HUES64 (cell line): ENCODE measurements at regions not wholly inside any gene's neighbourhood (a gene's known extent, or its start where the extent isn't known, plus 50 kb on each side); places are given as distances from the start of the nearest gene placed in this dataset.

Experiments
- H3K27ac ChIP-seq: 2 replicates; pipeline ENCODE4 v1.7.0; 2013; ENCODE audit warnings: low read depth, low read length, inconsistent platforms
- H3K27me3 ChIP-seq: 2 replicates; pipeline ENCODE4 v1.6.1; 2013; ENCODE audit warnings: mild to moderate bottlenecking, low read length; ENCODE audit not compliant: insufficient read depth
- H3K36me3 ChIP-seq: 2 replicates; pipeline ENCODE4 v1.6.1; 2013; ENCODE audit warnings: mild to moderate bottlenecking, low read length; ENCODE audit not compliant: insufficient read depth
- H3K4me1 ChIP-seq: 2 replicates; pipeline ENCODE4 v1.6.1; 2013; ENCODE audit warnings: mild to moderate bottlenecking, low read length, moderate library complexity; ENCODE audit not compliant: insufficient read depth
- H3K4me3 ChIP-seq: 2 replicates; pipeline ENCODE4 v1.5.1; 2013; ENCODE audit warnings: mild to moderate bottlenecking, low read length, moderate library complexity
- H3K9ac ChIP-seq: 2 replicates; pipeline ENCODE4 v1.6.1; 2013; ENCODE audit warnings: mild to moderate bottlenecking, low read depth, low read length
- H3K9me3 ChIP-seq: 2 replicates; pipeline ENCODE4 v1.6.1; 2013; ENCODE audit warnings: low read depth, low read length; ENCODE audit not compliant: insufficient read depth
- WGBS: fragments of 150-250, 120-280 bp; methylation state at CpG from one replicate; pipeline ENCODE4 v1.1.7; 2013; ENCODE audit warnings: missing lambda C conversion rate; 5-methylcytosine and 5-hydroxymethylcytosine counted together

GRCh38 chr13:109568339-109568818 lies 218.0 kb downstream of the IRS2 start:
- Histone ChIP-seq H3K36me3 (no peaks in the 10 kb centered on the region), H3K27me3 (no peaks in the 10 kb centered on the region), H3K4me3 (no peak overlapping the region), H3K4me1 (no peaks in the 10 kb centered on the region), H3K27ac (no peak overlapping the region), H3K9me3 (no peaks in the 10 kb centered on the region), H3K9ac (no peak overlapping the region)
- WGBS, result 92% methylated on average over 4 of the region's 4 CpGs

- Histone ChIP-seq H3K36me3 (no peaks in the 10 kb centered on the region), H3K9me3 (no peaks in the 10 kb centered on the region), H3K4me3 (no peak overlapping the region), H3K9ac (no peak overlapping the region), H3K27me3 (no peaks in the 10 kb centered on the region), H3K4me1 (no peaks in the 10 kb centered on the region), H3K27ac (no peak overlapping the region)
- 94% methylated on average over 2 of the region's 2 CpGs for WGBS
Observed at GRCh38 chr13:109567315-109567714, 219.1 kb downstream of the IRS2 start.

GRCh38 chr13:109565877-109566276 lies 220.5 kb downstream of the IRS2 start:
- Histone ChIP-seq H3K36me3 (no peaks in the 10 kb centered on the region), H3K27ac (no peak overlapping the region), H3K27me3 (no peaks in the 10 kb centered on the region), H3K9ac (no peak overlapping the region), H3K4me3 (no peak overlapping the region), H3K4me1 (no peaks in the 10 kb centered on the region), H3K9me3 (no peaks in the 10 kb centered on the region)
- 93% methylated on average over 7 of the region's 7 CpGs for WGBS

DNA sequence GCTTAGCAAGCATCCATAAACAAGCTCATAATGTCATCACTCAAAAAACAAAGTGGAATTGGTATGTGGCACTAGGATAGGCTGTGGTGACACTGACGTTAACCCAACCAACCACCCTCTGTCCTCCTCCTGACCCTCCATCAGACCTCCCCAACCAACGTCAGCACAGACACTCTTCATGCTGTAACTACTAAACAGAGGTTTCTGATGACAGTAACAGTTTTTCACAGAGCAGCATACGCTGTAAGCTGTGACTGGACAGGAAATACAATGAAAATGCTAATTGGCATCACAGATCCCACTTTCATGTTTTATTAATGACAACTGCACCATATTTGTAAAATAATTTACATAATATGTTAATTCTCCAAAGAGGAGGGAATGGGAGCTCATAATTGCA lies 238.0 kb downstream of the IRS2 start:
- Histone ChIP-seq H3K9ac (no peak overlapping the region), H3K27ac (no peak overlapping the region), H3K9me3 (no peaks in the 10 kb centered on the region), H3K4me3 (no peak overlapping the region), H3K27me3 (no peaks in the 10 kb centered on the region), H3K36me3 (no peaks in the 10 kb centered on the region), H3K4me1 (peaks cover 19% of the 10 kb centered on the region)
- WGBS, result 94% methylated on average over 3 of the region's 3 CpGs

GRCh38 chr13:109547942-109548341 lies 238.4 kb downstream of the IRS2 start:
- Histone ChIP-seq H3K27me3 (no peaks in the 10 kb centered on the region), H3K4me3 (no peak overlapping the region), H3K9ac (no peak overlapping the region), H3K9me3 (no peaks in the 10 kb centered on the region), H3K36me3 (no peaks in the 10 kb centered on the region), H3K4me1 (peaks cover 19% of the 10 kb centered on the region), H3K27ac (no peak overlapping the region)
- WGBS, result 93% methylated on average over 4 of the region's 5 CpGs

DNA sequence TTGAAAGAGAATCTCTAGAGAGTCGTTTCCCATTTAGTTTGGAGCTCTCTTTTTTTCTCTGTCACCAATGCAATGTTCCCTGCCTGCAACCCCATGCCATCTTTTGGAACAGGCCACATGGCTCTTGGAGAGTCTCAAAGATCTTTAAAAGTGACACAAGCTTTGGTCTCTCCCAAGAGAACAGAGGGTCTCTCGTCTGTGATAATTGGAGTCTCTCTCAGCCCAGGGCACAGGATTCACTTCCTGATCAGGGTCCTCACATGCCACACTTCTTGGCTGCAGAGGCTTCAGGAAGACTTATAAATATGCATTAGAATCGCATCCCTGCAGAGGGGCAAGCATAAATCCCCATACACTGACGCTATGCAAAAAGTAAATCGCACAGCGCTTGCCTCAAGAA lies 240.5 kb downstream of the IRS2 start:
- Histone ChIP-seq H3K4me3 (no peak overlapping the region), H3K9me3 (no peaks in the 10 kb centered on the region), H3K27me3 (no peaks in the 10 kb centered on the region), H3K4me1 (peaks cover 19% of the 10 kb centered on the region), H3K27ac (peak overlapping the region; percentile 25; the same call in 1 of the 2 replicates), H3K9ac (no peak overlapping the region), H3K36me3 (no peaks in the 10 kb centered on the region)
- 42% methylated on average over 6 of the region's 6 CpGs for WGBS

GRCh38 chr13:109541081-109541480 lies 245.3 kb downstream of the IRS2 start:
- Histone ChIP-seq H3K9ac (no peak overlapping the region), H3K27me3 (no peaks in the 10 kb centered on the region), H3K36me3 (no peaks in the 10 kb centered on the region), H3K9me3 (no peaks in the 10 kb centered on the region), H3K4me3 (no peak overlapping the region), H3K27ac (no peak overlapping the region), H3K4me1 (peaks cover 12% of the 10 kb centered on the region)
- 97% methylated on average over 2 of the region's 3 CpGs for WGBS

- H3K4me3 ChIP-seq, result no peak overlapping the region
- H3K27ac ChIP-seq, result no peak overlapping the region
- H3K27me3 ChIP-seq, result no peaks in the 10 kb centered on the region
- no peaks in the 10 kb centered on the region for H3K9me3 ChIP-seq
- H3K36me3 ChIP-seq, result no peaks in the 10 kb centered on the region
- H3K4me1 ChIP-seq, result no peaks in the 10 kb centered on the region
- H3K9ac ChIP-seq, result no peak overlapping the region
- 94% methylated on average over 12 of the region's 12 CpGs for WGBS
Observed at GRCh38 chr13:109537584-109537983, 248.8 kb downstream of the IRS2 start.

- Histone ChIP-seq H3K27ac (no peak overlapping the region), H3K4me1 (no peaks in the 10 kb centered on the region), H3K9me3 (no peaks in the 10 kb centered on the region), H3K36me3 (no peaks in the 10 kb centered on the region), H3K4me3 (no peak overlapping the region), H3K9ac (no peak overlapping the region), H3K27me3 (no peaks in the 10 kb centered on the region)
- WGBS, result 90% methylated on average over 11 of the region's 11 CpGs
Observed at GRCh38 chr13:109533350-109533749, 253.0 kb downstream of the IRS2 start.

GRCh38 chr13:109529964-109530363 lies 256.4 kb downstream of the IRS2 start:
- no peaks in the 10 kb centered on the region for H3K36me3 ChIP-seq
- WGBS, result 93% methylated on average over 5 of the region's 5 CpGs
- H3K9ac ChIP-seq, result no peak overlapping the region
- H3K27ac ChIP-seq, result no peak overlapping the region
- H3K4me1 ChIP-seq, result no peaks in the 10 kb centered on the region
- H3K27me3 ChIP-seq, result no peaks in the 10 kb centered on the region
- H3K4me3 ChIP-seq, result no peak overlapping the region
- H3K9me3 ChIP-seq, result no peaks in the 10 kb centered on the region

DNA sequence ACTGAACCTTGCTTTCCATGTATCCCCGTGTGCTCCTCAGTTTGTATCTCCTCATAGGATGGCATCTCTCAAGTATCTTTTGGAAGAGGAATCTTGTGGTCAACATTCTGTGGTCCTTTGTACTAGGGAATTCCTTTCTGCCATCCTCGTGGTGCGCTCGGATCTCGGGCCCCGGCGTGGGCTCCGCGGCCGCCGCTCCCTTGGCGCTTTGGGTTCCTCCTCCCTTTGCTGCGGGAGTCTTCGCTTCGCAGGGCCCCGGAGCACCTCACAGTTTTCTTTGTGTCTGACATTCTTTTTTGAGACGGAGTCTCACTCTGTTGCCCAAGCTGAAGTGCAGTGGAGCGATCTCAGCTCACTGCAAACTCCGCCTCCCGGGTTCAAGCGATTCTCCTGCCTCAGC lies 264.7 kb downstream of the IRS2 start:
- H3K27me3 ChIP-seq, result no peaks in the 10 kb centered on the region
- H3K4me1 ChIP-seq, result no peaks in the 10 kb centered on the region
- no peaks in the 10 kb centered on the region for H3K36me3 ChIP-seq
- H3K9me3 ChIP-seq, result no peaks in the 10 kb centered on the region
- 96% methylated on average over 21 of the region's 21 CpGs for WGBS
- H3K4me3 ChIP-seq, result no peak overlapping the region
- no peak overlapping the region for H3K9ac ChIP-seq
- H3K27ac ChIP-seq, result no peak overlapping the region

GRCh38 chr13:109517517-109517916 lies 268.9 kb downstream of the IRS2 start:
- no peak overlapping the region for H3K9ac ChIP-seq
- H3K36me3 ChIP-seq, result no peaks in the 10 kb centered on the region

More at GRCh38 chr13:109517517-109517916, 268.9 kb downstream of the IRS2 start:
- no peak overlapping the region for H3K4me3 ChIP-seq
- no peaks in the 10 kb centered on the region for H3K27me3 ChIP-seq
- H3K9me3 ChIP-seq, result no peaks in the 10 kb centered on the region
- H3K27ac ChIP-seq, result no peak overlapping the region
- no peaks in the 10 kb centered on the region for H3K4me1 ChIP-seq
